GM12878 (cell line): ENCODE measurements at regions not wholly inside any gene's neighbourhood (a gene's known extent, or its start where the extent isn't known, plus 50 kb on each side); places are given as distances from the start of the nearest gene placed in this dataset.

Source experiments
- HDAC2 ChIP-seq: fragments of 200-600 bp; sonication (generic); IDR thresholded peaks from 2 replicates; pipeline ENCODE4 v1.6.1; 2017
- MXI1 ChIP-seq: fragments of 150-350 bp; IDR thresholded peaks from 2 replicates; pipeline ENCODE4 v1.6.1; 2011; ENCODE audit warnings: low read depth, mild to moderate bottlenecking, inconsistent platforms, low read length, improper control_type of control experiment
- TF ChIP-seq, protein P1 (sequence below), 3 experiments: IDR thresholded peaks in 2 of 3; conservative IDR thresholded peaks in 1 of 3; 2 replicates each; pipeline ENCODE4 v1.5.1; 2011; ENCODE audit warnings: low read depth in 3 of 3, low read length in 3 of 3, mild to moderate bottlenecking in 3 of 3, control low read depth in 2 of 3, moderate library complexity in 2 of 3, inconsistent platforms in 1 of 3, mixed read lengths in 1 of 3; ENCODE audit not compliant: control insufficient read depth in 2 of 3, insufficient read depth in 1 of 3; ENCODE audit errors: extremely low read depth in 1 of 3

DNA sequence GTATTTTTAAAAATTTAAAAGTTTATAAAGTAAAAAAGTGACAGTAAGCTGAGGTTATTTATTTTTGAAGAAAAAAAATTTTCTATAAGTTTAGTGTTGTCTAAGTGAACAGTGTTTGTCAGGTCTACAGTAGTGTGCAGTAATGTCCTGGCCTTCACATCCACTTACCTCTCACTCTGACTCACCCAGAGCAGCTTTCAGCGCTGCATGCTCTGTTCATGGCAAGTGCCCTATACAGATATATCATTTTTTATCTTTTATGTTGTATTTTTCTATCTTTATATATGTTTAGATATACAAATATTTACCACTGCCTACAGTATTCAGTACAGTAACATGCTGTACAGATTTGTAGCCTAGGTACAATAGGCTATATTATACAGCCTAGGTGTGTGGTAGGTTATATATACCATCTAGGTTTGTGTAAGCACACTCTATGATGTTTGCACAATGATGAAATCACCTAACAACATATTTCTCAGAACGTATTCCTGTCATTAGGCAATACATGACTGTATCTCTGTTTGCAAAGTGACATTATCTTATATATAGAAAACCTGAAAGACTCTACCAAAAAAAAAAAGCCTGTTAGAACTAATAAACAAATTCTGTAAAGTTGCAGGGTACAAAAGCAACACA is 75.9 kb upstream of the TMC3 start:
- TF ChIP-seq MXI1 (no peak), HDAC2 (no peak)
- TF ChIP-seq, protein P1, sequence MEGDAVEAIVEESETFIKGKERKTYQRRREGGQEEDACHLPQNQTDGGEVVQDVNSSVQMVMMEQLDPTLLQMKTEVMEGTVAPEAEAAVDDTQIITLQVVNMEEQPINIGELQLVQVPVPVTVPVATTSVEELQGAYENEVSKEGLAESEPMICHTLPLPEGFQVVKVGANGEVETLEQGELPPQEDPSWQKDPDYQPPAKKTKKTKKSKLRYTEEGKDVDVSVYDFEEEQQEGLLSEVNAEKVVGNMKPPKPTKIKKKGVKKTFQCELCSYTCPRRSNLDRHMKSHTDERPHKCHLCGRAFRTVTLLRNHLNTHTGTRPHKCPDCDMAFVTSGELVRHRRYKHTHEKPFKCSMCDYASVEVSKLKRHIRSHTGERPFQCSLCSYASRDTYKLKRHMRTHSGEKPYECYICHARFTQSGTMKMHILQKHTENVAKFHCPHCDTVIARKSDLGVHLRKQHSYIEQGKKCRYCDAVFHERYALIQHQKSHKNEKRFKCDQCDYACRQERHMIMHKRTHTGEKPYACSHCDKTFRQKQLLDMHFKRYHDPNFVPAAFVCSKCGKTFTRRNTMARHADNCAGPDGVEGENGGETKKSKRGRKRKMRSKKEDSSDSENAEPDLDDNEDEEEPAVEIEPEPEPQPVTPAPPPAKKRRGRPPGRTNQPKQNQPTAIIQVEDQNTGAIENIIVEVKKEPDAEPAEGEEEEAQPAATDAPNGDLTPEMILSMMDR (IDR thresholded peaks at IDR 0.05 in 2 of 3, conservative IDR thresholded peaks at IDR 0.05 in 1 of 3; ENCODE audit: control insufficient read depth in 2 of 3, extremely low read depth in 1 of 3, insufficient read depth in 1 of 3, low read depth in 3 of 3, low read length in 3 of 3), result no peak
